Renal pelvis (tissue), 1 donor: ENCODE measurements at regions not wholly inside any gene's neighbourhood (a gene's known extent, or its start where the extent isn't known, plus 50 kb on each side); places are given as distances from the start of the nearest gene placed in this dataset.

ENCODE experiments used
- DNase-seq: peaks from one replicate; pipeline ENCODE4 v3.0.0-alpha.2; 2013

GRCh38 chr3:36192901-36193300 is 187.4 kb upstream of the STAC start:
- no peak for DNase-seq

- no peak for DNase-seq
Observed at GRCh38 chr3:36193448-36193847, 186.9 kb upstream of the STAC start.

GRCh38 chr3:36196058-36196457 is 184.2 kb upstream of the STAC start:
- DNase-seq: no peak

GRCh38 chr3:36197151-36197550 is 183.2 kb upstream of the STAC start:
- no peak for DNase-seq

GRCh38 chr3:36201546-36201945 is 178.8 kb upstream of the STAC start:
- DNase-seq: peak; percentile 22

GRCh38 chr3:36206956-36207580 is 173.2 kb upstream of the STAC start:
- peak; percentile 9 for DNase-seq

- DNase-seq: no peak
Observed at GRCh38 chr3:36210840-36211651, 169.3 kb upstream of the STAC start.

GRCh38 chr3:36211652-36211999 is 168.7 kb upstream of the STAC start:
- no peak for DNase-seq

GRCh38 chr3:36212251-36212650 is 168.1 kb upstream of the STAC start:
- no peak for DNase-seq

GRCh38 chr3:36214460-36214859 is 165.8 kb upstream of the STAC start:
- no peak for DNase-seq

GRCh38 chr3:36215241-36215640 is 165.1 kb upstream of the STAC start:
- no peak for DNase-seq

- no peak for DNase-seq
Observed at GRCh38 chr3:36219398-36219797, 160.9 kb upstream of the STAC start.

- DNase-seq: no peak
Observed at GRCh38 chr3:36220173-36220572, 160.1 kb upstream of the STAC start.

GRCh38 chr3:36221975-36222374 is 158.3 kb upstream of the STAC start:
- DNase-seq: no peak

- DNase-seq: no peak
Observed at GRCh38 chr3:36227980-36228379, 152.3 kb upstream of the STAC start.

GRCh38 chr3:36229496-36229895 is 150.8 kb upstream of the STAC start:
- no peak for DNase-seq

- DNase-seq: no peak
Observed at GRCh38 chr3:36232797-36233489, 147.4 kb upstream of the STAC start.

- no peak for DNase-seq
Observed at GRCh38 chr3:36244728-36245127, 135.6 kb upstream of the STAC start.

GRCh38 chr3:36248374-36248773 is 131.9 kb upstream of the STAC start:
- no peak for DNase-seq

GRCh38 chr3:36250191-36250590 is 130.1 kb upstream of the STAC start:
- no peak for DNase-seq

- peak; percentile 0 for DNase-seq
Observed at GRCh38 chr3:36257158-36257852, 123.0 kb upstream of the STAC start.

GRCh38 chr3:36258421-36258820 is 121.9 kb upstream of the STAC start:
- no peak for DNase-seq

GRCh38 chr3:36259580-36259979 is 120.7 kb upstream of the STAC start:
- no peak for DNase-seq
